Lung (tissue), 11 donors: ENCODE measurements at regions not wholly inside any gene's neighbourhood (a gene's known extent, or its start where the extent isn't known, plus 50 kb on each side); places are given as distances from the start of the nearest gene placed in this dataset.

Experiments used
- ATAC-seq: fragments of 200-7000 bp; cut with Tn5 transposase; one replicate; pipeline ENCODE4 v1.9.1; 2020; ENCODE audit warnings: moderate number of reproducible peaks; ENCODE audit not compliant: insufficient read depth, low FRiP score
- DNase-seq, 3 donors: peaks; one replicate each; pipeline ENCODE4 v3.0.0-alpha.2; 2013 to 2017
- H3K27ac ChIP-seq, 2 donors: one replicate each; pipeline ENCODE4 v1.5.1; 2013; ENCODE audit warnings: mild to moderate bottlenecking in 2 of 2, moderate library complexity in 2 of 2, control low read depth in 1 of 2, inconsistent platforms in 1 of 2, low read depth in 1 of 2, low read length in 1 of 2
- H3K27me3 ChIP-seq, 3 donors: one replicate each; pipeline ENCODE4 v1.5.1; 2013; ENCODE audit warnings: low read length in 2 of 3; ENCODE audit not compliant: control insufficient read depth in 3 of 3, insufficient read depth in 3 of 3
- H3K36me3 ChIP-seq, 4 donors: one replicate each; pipeline ENCODE4 v1.5.1; 2013; ENCODE audit warnings: low read length in 4 of 4, mild to moderate bottlenecking in 1 of 4, moderate library complexity in 1 of 4; ENCODE audit not compliant: control insufficient read depth in 4 of 4, insufficient read depth in 4 of 4
- H3K4me1 ChIP-seq, 5 donors: one replicate each; pipeline ENCODE4 v1.5.1; 2013; ENCODE audit warnings: low read length in 5 of 5, mild to moderate bottlenecking in 2 of 5, moderate library complexity in 1 of 5; ENCODE audit not compliant: control insufficient read depth in 5 of 5, insufficient read depth in 5 of 5
- H3K4me3 ChIP-seq: one replicate; pipeline ENCODE4 v1.5.1; 2013; ENCODE audit warnings: mild to moderate bottlenecking, control low read depth, moderate library complexity
- H3K9ac ChIP-seq, 2 donors: one replicate each; pipeline ENCODE4 v1.5.1; 2013; ENCODE audit warnings: low read length in 2 of 2, control low read depth in 1 of 2; ENCODE audit not compliant: insufficient read depth in 1 of 2
- H3K9me3 ChIP-seq, 4 donors: one replicate each; pipeline ENCODE4 v1.5.1; 2013; ENCODE audit warnings: low read length in 3 of 4, mild to moderate bottlenecking in 1 of 4, moderate library complexity in 1 of 4; ENCODE audit not compliant: control insufficient read depth in 4 of 4, insufficient read depth in 3 of 4
- CTCF ChIP-seq: IDR thresholded peaks from 2 replicates; pipeline ENCODE4 v1.5.1; 2012; ENCODE audit warnings: mild to moderate bottlenecking; ENCODE audit errors: control extremely low read depth, extremely low read depth
- WGBS, 2 donors: extraction: QIAGEN DNeasy Blood & Tissue Kit; methylation state at CpG; one replicate each; pipeline ENCODE4 v1.1.7; 2013; 5-methylcytosine and 5-hydroxymethylcytosine counted together
- donor health status: control.
- donor health status: control.
- donor health status: Bipolar disorder and iron deficiency.
- donor health status: healthy.
- donor health status: DM: yes; HTN: yes; CAD: no.

- WGBS, 2 donors: 57 to 85% methylated on average over 1 of the region's 1 CpG
- Histone ChIP-seq H3K36me3 (no peaks in the 10 kb centered on the region), H3K27ac (no peak overlapping the region), H3K4me1 (peaks cover 0 to 3% (median 0%) of the 10 kb centered on the region in 5 donors), H3K9me3 (no peaks in the 10 kb centered on the region), H3K9ac (no peak overlapping the region), H3K4me3 (no peak overlapping the region), H3K27me3 (no peaks in the 10 kb centered on the region)
- no peak for DNase-seq
- no peak for TF ChIP-seq CTCF
- no peak for ATAC-seq
Observed at GRCh38 chr4:147220833-147221232, 260.1 kb upstream of the EDNRA start.

GRCh38 chr4:147222906-147223305 lies 258.0 kb upstream of the EDNRA start:
- ATAC-seq (no peak), DNase-seq (no peak)
- Histone ChIP-seq H3K4me1 (no peaks in the 10 kb centered on the region), H3K27ac (no peak overlapping the region), H3K27me3 (no peaks in the 10 kb centered on the region), H3K9me3 (no peaks in the 10 kb centered on the region), H3K9ac (no peak overlapping the region), H3K36me3 (no peaks in the 10 kb centered on the region), H3K4me3 (no peak overlapping the region)
- TF ChIP-seq CTCF: no peak
- WGBS, 2 donors: 71 to 72% methylated on average over 4 of the region's 4 CpGs

GRCh38 chr4:147223576-147223975 lies 257.3 kb upstream of the EDNRA start:
- H3K4me3 ChIP-seq: no peak overlapping the region
- H3K36me3 ChIP-seq: no peaks in the 10 kb centered on the region
- H3K9ac ChIP-seq: no peak overlapping the region
- TF ChIP-seq CTCF: no peak
- 90 to 94% methylated on average over 5 of the region's 5 CpGs for WGBS, 2 donors
- H3K9me3 ChIP-seq: no peaks in the 10 kb centered on the region
- no peak for DNase-seq
- H3K27ac ChIP-seq: no peak overlapping the region
- H3K27me3 ChIP-seq: no peaks in the 10 kb centered on the region
- ATAC-seq: no peak
- H3K4me1 ChIP-seq: no peaks in the 10 kb centered on the region

GRCh38 chr4:147236806-147237205 lies 244.1 kb upstream of the EDNRA start:
- Histone ChIP-seq H3K9me3 (peaks cover 0 to 2% (median 0%) of the 10 kb centered on the region in 4 donors), H3K4me3 (no peak overlapping the region), H3K4me1 (peaks cover 0 to 4% (median 0%) of the 10 kb centered on the region in 5 donors), H3K9ac (no peak overlapping the region), H3K27me3 (no peaks in the 10 kb centered on the region), H3K27ac (no peak overlapping the region), H3K36me3 (no peaks in the 10 kb centered on the region)
- DNase-seq (no peak), ATAC-seq (no peak)
- TF ChIP-seq CTCF: no peak
- 43 to 59% methylated on average over 3 of the region's 3 CpGs for WGBS, 2 donors
